GM21717 (cell line): ENCODE measurements at regions not wholly inside any gene's neighbourhood (a gene's known extent, or its start where the extent isn't known, plus 50 kb on each side); places are given as distances from the start of the nearest gene placed in this dataset.

ENCODE experiments used
- ATAC-seq: cut with Tn5 transposase; IDR thresholded peaks from one replicate; pipeline ENCODE4 v1.9.1; 2021; ENCODE audit warnings: mild to moderate bottlenecking, moderate library complexity; ENCODE audit not compliant: unreplicated experiment

DNA sequence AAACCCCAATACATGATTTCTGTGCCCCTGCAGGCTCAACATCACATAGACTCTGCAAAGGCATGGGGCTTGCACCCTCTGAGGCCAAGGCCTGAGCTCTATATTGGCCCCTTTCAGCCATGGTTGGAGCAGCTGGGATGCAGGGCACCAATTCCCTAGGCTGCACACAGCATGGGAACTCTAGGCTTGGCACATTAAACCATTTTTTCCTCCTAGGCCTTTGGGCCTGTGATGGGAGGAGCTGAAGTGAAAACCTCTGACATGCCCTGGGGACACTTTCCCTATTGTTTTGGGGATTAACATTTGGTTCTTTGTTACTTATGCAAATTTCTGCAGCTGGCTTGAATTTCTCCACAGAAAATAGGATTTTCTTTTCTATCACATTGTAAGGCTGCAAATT, 1629.5 kb downstream of the OTOL1 start:
- ATAC-seq = no peak
